22Rv1 (cell line): ENCODE measurements at regions not wholly inside any gene's neighbourhood (a gene's known extent, or its start where the extent isn't known, plus 50 kb on each side); places are given as distances from the start of the nearest gene placed in this dataset.

Experiments
- ZFX ChIP-seq: fragments of 450-650 bp; IDR thresholded peaks from 2 replicates; pipeline ENCODE4 v1.6.1; 2017; ENCODE audit warnings: antibody characterized with exemption, borderline replicate concordance
- TF ChIP-seq, protein P1 (sequence below): fragments of 450-650 bp; IDR thresholded peaks from 2 replicates; pipeline ENCODE4 v1.5.1; 2017; ENCODE audit warnings: mild to moderate bottlenecking

DNA sequence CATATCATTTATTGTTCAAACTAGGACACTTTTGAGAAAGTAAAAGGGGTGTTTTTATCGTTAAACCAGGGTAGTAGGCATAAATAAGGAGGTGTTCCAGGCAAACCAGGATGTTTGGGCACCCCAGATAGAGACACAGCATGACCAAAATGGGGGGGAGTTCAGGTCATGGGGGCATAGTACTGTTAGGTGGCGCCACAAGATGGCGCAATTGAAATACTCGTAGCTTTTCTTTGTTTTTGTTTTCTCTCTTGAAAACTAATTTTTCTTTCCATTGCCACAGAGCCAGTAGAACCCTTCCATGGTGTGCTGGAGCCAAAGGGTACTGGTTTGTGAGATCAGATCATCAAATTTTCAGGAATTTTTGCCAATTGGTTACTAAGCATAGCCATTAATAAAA lies 283.4 kb downstream of the BCOR start:
- TF ChIP-seq, protein P1, sequence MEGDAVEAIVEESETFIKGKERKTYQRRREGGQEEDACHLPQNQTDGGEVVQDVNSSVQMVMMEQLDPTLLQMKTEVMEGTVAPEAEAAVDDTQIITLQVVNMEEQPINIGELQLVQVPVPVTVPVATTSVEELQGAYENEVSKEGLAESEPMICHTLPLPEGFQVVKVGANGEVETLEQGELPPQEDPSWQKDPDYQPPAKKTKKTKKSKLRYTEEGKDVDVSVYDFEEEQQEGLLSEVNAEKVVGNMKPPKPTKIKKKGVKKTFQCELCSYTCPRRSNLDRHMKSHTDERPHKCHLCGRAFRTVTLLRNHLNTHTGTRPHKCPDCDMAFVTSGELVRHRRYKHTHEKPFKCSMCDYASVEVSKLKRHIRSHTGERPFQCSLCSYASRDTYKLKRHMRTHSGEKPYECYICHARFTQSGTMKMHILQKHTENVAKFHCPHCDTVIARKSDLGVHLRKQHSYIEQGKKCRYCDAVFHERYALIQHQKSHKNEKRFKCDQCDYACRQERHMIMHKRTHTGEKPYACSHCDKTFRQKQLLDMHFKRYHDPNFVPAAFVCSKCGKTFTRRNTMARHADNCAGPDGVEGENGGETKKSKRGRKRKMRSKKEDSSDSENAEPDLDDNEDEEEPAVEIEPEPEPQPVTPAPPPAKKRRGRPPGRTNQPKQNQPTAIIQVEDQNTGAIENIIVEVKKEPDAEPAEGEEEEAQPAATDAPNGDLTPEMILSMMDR, result peak; percentile 34
- TF ChIP-seq ZFX, result no peak
